Right lobe of liver (tissue), 4 donors: ENCODE measurements at regions not wholly inside any gene's neighbourhood (a gene's known extent, or its start where the extent isn't known, plus 50 kb on each side); places are given as distances from the start of the nearest gene placed in this dataset.

Source experiments
- POLR2A ChIP-seq: fragments of 450-650 bp; IDR thresholded peaks from one replicate; pipeline ENCODE4 v1.6.1; 2017; ENCODE audit warnings: antibody characterized with exemption, mild to moderate bottlenecking
- TF ChIP-seq, protein P1 (sequence below), 4 donors: fragments of 200-600 bp in 3 of 4; fragments of 450-650 bp in 1 of 4; IDR thresholded peaks; one replicate each; pipeline versions ENCODE4 v1.5.1 to v1.8.0; 2016 to 2022; ENCODE audit warnings: antibody characterized with exemption in 4 of 4, mild to moderate bottlenecking in 2 of 4
- donor health status: DM: no; HTN: no; CAD: no.
- donor health status: DM: no; HTN: no; CAD: no.
- donor health status: DM: no; HTN: yes; CAD: no.

DNA sequence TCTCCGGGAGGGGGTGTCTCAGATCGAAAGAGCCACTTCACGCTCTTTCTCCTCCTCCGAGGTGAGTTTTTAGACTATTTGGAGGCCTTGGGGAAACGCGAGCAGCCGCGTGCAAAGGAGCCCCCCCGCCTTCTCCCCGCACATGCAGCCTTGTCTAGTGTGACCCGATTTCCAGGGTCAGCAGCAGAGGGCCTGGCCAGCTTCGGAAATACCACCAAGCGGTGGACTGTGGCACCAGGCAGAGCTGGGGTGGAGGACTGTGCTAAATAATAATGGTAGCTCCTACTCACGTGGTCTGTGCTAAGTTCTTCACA is 79.3 kb upstream of the BCOR start:
- TF ChIP-seq, protein P1, sequence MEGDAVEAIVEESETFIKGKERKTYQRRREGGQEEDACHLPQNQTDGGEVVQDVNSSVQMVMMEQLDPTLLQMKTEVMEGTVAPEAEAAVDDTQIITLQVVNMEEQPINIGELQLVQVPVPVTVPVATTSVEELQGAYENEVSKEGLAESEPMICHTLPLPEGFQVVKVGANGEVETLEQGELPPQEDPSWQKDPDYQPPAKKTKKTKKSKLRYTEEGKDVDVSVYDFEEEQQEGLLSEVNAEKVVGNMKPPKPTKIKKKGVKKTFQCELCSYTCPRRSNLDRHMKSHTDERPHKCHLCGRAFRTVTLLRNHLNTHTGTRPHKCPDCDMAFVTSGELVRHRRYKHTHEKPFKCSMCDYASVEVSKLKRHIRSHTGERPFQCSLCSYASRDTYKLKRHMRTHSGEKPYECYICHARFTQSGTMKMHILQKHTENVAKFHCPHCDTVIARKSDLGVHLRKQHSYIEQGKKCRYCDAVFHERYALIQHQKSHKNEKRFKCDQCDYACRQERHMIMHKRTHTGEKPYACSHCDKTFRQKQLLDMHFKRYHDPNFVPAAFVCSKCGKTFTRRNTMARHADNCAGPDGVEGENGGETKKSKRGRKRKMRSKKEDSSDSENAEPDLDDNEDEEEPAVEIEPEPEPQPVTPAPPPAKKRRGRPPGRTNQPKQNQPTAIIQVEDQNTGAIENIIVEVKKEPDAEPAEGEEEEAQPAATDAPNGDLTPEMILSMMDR (IDR thresholded peaks at IDR 0.05): no peak
- no peak for TF ChIP-seq POLR2A
